Skeletal muscle satellite cell (primary cell): ENCODE measurements at regions not wholly inside any gene's neighbourhood (a gene's known extent, or its start where the extent isn't known, plus 50 kb on each side); places are given as distances from the start of the nearest gene placed in this dataset.

Experiments used
- H3K27me3 ChIP-seq: 2 replicates; pipeline ENCODE4 v1.7.0; 2013; ENCODE audit warnings: low read length; ENCODE audit not compliant: control insufficient read depth, insufficient read depth
- H3K36me3 ChIP-seq: 2 replicates; pipeline ENCODE4 v1.7.0; 2013; ENCODE audit warnings: mild to moderate bottlenecking, control low read depth, low read length; ENCODE audit not compliant: insufficient read depth
- H3K4me1 ChIP-seq: 2 replicates; pipeline ENCODE4 v1.7.0; 2013; ENCODE audit warnings: low read length; ENCODE audit not compliant: control insufficient read depth, insufficient read depth
- H3K4me2 ChIP-seq: 2 replicates; pipeline ENCODE4 v1.7.0; 2013; ENCODE audit warnings: mild to moderate bottlenecking, low read length
- H3K4me3 ChIP-seq: 2 replicates; pipeline ENCODE4 v1.7.0; 2013; ENCODE audit warnings: low read length
- H3K9ac ChIP-seq: 2 replicates; pipeline ENCODE4 v1.7.0; 2013; ENCODE audit warnings: mild to moderate bottlenecking, low read depth, low read length, moderate library complexity
- H3K9me3 ChIP-seq: replicated peaks from 2 replicates; pipeline ENCODE4 v1.7.0; 2013; ENCODE audit warnings: mild to moderate bottlenecking, control low read depth, low read length

DNA sequence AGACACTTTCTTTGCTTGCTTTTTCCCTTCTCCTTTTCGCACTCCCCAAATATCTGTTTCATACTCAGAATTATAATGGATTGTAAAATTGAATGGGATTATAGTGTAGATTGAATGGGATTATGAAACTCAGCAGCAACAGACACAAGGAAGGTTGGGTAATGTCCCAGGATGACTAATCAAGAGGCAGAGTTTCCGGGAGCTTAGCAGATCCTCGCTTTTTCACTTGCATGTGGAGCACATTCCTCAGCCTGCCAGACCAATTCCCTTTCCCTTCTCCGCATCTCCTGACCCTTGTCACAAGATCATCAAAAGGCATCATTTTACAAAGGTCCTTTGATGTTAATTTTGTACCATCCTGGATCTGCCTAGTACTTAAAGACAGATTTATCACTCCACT, 55.1 kb upstream of the SLC1A1 start:
- H3K4me3 ChIP-seq = no peak overlapping the region
- peaks cover 8% of the 10 kb centered on the region for H3K27me3 ChIP-seq
- H3K4me2 ChIP-seq = no peak overlapping the region
- no peak overlapping the region for H3K9ac ChIP-seq
- no peaks in the 10 kb centered on the region for H3K4me1 ChIP-seq
- H3K36me3 ChIP-seq = no peaks in the 10 kb centered on the region
- H3K9me3 ChIP-seq = no peaks in the 10 kb centered on the region

DNA sequence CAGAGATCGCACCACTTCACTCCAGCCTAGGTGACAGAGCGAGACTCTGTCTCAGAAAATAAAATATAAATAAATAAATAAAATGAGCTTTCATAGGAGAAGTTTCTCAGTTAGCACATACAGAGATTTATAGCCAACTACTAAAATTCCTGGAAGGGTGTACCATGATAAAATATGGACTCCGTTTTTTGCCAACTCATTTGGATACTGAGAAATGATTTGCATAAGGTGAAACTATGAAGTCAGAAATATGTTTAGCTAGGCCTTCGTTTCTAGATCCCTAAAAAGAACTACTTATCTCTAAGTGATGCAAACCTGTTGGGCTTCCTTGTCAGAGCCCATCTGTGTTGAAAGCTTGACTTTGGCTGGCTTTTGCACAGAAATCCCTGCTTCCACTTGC, 56.9 kb upstream of the SLC1A1 start:
- no peak overlapping the region for H3K4me2 ChIP-seq
- H3K4me1 ChIP-seq = no peaks in the 10 kb centered on the region
- H3K36me3 ChIP-seq = no peaks in the 10 kb centered on the region
- no peaks in the 10 kb centered on the region for H3K9me3 ChIP-seq
- no peak overlapping the region for H3K9ac ChIP-seq
- H3K4me3 ChIP-seq = no peak overlapping the region
- peaks cover 5% of the 10 kb centered on the region for H3K27me3 ChIP-seq

DNA sequence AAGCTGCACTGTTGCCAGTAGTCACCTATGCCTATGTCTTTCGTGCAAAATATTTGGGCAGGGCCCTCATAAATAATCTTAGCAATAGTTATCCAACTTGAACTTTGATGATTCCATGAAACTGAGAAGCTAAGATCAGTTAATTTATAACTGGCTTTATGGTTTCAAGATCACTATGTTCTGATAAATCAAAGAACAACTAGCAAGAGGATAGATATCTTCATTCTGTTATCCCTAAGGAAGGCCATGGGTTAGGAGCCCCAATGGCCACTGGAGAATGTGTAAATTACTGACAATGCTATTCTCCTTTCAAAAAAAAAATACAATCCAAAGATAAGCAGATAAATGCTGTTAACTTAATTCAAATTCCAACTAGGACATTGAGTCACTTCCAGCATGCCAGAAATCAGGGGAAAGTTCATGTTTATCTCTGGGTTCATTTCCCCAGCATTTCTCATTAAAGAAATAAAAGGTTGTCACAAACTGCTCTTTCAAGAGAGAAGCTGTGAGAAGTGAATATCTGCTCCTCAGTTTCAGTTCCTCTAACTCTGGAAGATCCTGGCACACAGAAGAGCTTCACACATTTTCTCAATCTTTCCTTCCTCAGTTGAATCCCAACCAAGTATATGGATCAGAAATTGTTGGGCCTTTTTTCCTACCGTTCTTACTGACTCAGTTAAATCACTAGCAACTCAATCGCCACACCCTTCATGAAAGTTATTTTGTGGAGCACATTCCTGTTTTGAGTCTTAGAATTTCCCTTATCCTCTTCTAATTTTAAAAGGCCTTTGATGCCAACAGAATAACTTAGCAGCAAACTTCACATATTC, 59.6 kb upstream of the SLC1A1 start:
- no peaks in the 10 kb centered on the region for H3K27me3 ChIP-seq
- H3K9me3 ChIP-seq = no peaks in the 10 kb centered on the region
- H3K9ac ChIP-seq = no peak overlapping the region
- no peak overlapping the region for H3K4me3 ChIP-seq
- H3K4me1 ChIP-seq = no peaks in the 10 kb centered on the region
- no peaks in the 10 kb centered on the region for H3K36me3 ChIP-seq
- no peak overlapping the region for H3K4me2 ChIP-seq

DNA sequence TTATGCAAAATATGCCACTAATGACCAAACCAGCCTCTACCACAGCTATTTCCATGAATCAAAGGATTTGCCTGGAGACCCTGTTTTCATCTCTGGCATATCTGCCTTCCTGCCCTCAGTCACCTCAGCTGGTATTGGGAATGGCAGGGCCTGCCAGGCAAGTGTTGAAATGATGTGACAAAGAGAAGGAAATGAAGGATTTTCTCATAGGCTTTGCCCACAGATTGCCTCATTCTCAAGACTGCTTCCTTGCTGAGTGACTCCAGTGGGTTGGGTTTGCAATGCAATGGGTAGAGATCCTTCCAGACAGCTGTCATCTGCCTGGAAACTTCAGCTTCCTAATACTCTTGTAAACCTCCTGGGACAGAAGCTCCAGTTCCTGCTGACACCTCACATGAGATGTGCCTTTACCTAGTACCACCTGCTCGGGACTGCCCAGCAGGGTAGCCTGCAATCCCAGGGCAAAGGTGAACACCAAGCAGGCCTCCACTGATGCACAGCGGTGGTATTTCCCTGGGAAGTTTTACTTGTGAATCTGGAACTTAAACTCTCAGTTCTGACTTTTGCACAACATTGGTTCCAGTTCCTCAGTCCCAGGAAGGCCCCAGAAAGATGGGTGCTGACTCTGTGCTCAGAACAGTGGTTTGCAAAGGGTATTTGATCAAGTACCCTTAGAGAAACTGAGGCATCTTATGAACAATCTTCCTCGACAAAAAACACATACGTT, 64.8 kb upstream of the SLC1A1 start:
- Histone ChIP-seq H3K4me1 (no peaks in the 10 kb centered on the region), H3K4me2 (no peak overlapping the region), H3K4me3 (no peak overlapping the region), H3K36me3 (no peaks in the 10 kb centered on the region), H3K9ac (no peak overlapping the region), H3K9me3 (no peaks in the 10 kb centered on the region), H3K27me3 (no peaks in the 10 kb centered on the region)

DNA sequence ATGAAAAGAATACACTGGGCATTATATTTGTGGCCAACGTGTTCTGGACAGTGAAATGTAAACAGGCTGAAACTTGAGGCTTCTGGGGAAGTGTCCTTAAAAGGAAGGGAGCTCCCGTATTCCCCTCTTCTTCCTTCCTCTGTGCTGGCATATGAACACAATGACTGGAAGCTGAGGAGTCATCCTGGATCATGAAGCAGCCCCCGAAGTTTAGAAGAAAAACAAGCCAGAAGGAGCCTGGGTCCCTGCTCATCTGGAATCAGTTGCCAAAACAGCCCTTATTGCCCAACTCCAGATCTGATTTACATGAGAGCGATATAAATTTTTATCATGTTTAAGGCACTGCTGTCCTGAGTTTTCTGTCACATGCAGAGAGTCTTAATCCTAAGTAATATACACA, 65.4 kb upstream of the SLC1A1 start:
- H3K4me1 ChIP-seq = no peaks in the 10 kb centered on the region
- no peaks in the 10 kb centered on the region for H3K9me3 ChIP-seq
- H3K4me2 ChIP-seq = no peak overlapping the region
- H3K27me3 ChIP-seq = no peaks in the 10 kb centered on the region
- no peaks in the 10 kb centered on the region for H3K36me3 ChIP-seq
- no peak overlapping the region for H3K9ac ChIP-seq
- no peak overlapping the region for H3K4me3 ChIP-seq

DNA sequence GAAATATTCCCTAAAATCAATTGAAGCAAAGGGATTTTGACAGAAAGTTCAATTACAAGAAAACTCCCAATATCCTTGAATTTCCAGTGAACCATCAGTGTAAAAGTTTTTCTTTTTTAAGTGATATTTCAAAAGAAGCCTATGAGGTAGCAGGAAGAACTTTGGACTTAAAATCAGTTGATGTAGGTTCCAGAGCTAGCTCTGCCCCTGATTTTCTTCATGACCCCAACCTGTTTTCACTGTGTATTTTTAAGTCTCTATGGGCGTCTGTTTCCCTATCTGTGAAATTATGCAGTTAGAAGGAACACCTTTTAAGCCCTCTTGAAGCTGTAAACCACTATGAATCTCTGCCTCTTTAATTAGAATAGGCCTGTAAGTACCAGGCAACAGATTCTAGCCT, 66.2 kb upstream of the SLC1A1 start:
- no peak overlapping the region for H3K9ac ChIP-seq
- no peaks in the 10 kb centered on the region for H3K9me3 ChIP-seq
- no peaks in the 10 kb centered on the region for H3K36me3 ChIP-seq
- no peaks in the 10 kb centered on the region for H3K27me3 ChIP-seq
- H3K4me2 ChIP-seq = no peak overlapping the region
- H3K4me1 ChIP-seq = no peaks in the 10 kb centered on the region
- H3K4me3 ChIP-seq = no peak overlapping the region

DNA sequence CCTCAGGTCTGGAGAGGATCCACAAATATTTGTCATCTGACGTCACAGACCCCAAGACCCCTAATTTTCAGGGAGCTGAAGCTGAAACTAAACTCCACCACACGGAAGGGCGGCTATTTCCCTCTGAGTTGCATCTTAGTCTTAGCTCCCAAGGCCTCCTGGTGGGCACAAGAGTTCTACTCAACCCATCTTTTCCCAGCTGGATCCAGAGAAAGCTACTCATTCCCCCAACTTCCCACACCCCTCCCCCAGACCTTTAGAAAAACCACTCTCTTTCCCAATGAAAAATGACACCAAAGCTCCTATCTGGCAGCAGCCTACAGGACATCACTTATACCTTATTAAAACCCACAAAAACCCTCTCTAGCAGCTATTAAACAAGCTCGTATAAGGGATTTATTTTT, 67.1 kb upstream of the SLC1A1 start:
- H3K4me2 ChIP-seq = no peak overlapping the region
- no peaks in the 10 kb centered on the region for H3K9me3 ChIP-seq
- H3K4me3 ChIP-seq = no peak overlapping the region
- no peaks in the 10 kb centered on the region for H3K27me3 ChIP-seq
- H3K36me3 ChIP-seq = no peaks in the 10 kb centered on the region
- H3K9ac ChIP-seq = no peak overlapping the region
- H3K4me1 ChIP-seq = no peaks in the 10 kb centered on the region

DNA sequence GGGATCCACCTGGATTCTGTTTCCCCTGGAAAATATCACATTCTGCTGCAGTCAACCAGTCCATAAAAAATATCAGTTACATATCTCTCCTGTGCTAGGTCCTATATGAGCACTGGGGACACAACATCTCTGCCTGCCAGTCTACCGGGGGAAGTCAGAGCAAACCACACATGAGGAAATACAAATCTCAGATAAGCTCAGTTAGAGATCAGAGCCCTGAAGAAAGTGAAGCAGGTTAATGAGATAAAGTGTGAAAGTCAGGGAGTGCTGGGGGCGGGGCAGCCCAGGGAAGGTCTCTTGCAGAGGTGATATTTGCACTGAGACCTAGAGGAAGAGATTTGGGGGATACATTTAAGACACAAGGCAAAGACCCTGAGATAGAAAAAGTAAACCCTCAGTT, 67.8 kb upstream of the SLC1A1 start:
- Histone ChIP-seq H3K36me3 (no peaks in the 10 kb centered on the region), H3K4me2 (no peak overlapping the region), H3K4me1 (no peaks in the 10 kb centered on the region), H3K27me3 (no peaks in the 10 kb centered on the region), H3K4me3 (no peak overlapping the region), H3K9ac (no peak overlapping the region), H3K9me3 (no peaks in the 10 kb centered on the region)

DNA sequence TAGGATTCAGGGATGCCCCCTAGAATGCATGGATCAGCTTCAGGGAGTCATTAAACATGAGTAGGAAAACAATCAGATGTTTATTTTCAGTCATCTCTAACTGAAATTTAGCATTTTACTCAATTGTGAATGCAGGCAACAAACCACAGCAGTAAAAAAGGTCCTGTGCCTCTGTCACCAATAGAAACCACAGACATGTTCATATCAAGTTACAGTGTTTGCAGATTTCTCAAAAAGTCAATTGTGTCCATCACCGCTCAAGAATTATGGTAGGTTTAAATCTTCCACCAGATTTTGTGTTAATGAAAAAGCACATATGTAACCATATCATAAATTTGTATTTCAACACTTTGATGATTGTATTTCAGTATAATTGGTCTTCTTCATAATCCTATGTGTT, 68.4 kb upstream of the SLC1A1 start:
- Histone ChIP-seq H3K9ac (no peak overlapping the region), H3K4me2 (no peak overlapping the region), H3K9me3 (no peaks in the 10 kb centered on the region), H3K4me3 (no peak overlapping the region), H3K27me3 (no peaks in the 10 kb centered on the region), H3K4me1 (no peaks in the 10 kb centered on the region), H3K36me3 (no peaks in the 10 kb centered on the region)

DNA sequence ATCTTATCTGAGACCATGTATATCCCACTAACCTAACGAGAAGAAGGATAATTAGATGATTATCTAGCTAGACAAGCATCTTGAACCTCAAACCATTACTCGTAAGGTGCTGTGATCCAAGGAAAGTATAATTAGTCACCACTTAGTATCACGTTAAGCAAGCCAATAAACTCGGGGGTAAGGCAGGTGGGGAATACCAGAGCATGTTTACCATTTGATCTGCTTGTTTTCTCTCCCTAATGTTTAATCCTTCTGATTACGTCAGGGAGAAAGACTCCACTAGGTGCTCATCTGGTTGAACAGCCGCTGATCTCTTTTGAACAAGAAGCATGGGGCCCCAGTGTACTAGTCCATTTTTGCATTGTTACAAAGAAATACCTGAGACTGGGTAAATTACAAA, 69.9 kb upstream of the SLC1A1 start:
- H3K4me2 ChIP-seq = no peak overlapping the region
- H3K36me3 ChIP-seq = no peaks in the 10 kb centered on the region
- H3K9ac ChIP-seq = no peak overlapping the region
- no peak overlapping the region for H3K4me3 ChIP-seq
- no peaks in the 10 kb centered on the region for H3K4me1 ChIP-seq
- H3K9me3 ChIP-seq = no peaks in the 10 kb centered on the region
- no peaks in the 10 kb centered on the region for H3K27me3 ChIP-seq

DNA sequence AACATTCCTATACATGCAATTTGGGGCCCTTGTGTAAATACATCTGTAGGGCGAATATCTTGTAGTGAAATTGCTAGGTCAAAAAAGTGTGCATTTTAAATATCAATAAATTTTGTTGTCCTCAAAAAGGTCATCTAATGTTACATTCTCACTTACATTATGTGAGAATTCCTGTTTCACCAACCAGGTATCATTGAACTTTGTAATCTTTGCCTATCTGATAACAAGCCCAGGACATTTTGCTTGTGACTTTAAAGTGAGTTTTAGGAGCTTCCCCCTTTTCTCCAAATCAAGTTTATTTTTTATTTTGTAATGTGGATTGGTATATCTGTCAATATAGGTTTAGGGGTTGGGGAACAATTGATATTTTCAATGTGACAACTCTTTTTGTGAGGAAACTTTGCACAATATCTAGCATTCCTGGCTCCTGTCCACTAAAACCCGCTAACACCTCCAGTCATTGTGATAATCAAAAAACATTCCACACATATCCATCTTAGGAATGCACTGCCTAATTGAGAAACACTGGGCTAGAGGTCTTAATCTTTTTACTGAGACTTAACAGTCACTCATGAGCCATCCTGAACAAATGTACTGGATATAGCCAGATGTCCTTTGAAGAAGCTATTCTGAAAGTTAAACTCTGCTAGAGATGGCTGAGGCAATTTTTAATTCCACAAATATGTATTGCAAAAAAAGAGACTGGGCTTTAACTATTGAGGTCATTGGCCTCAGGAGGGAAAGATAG, 72.5 kb upstream of the SLC1A1 start:
- no peak overlapping the region for H3K9ac ChIP-seq
- H3K9me3 ChIP-seq = no peaks in the 10 kb centered on the region
- H3K4me2 ChIP-seq = no peak overlapping the region
- no peaks in the 10 kb centered on the region for H3K4me1 ChIP-seq
- no peak overlapping the region for H3K4me3 ChIP-seq
- no peaks in the 10 kb centered on the region for H3K27me3 ChIP-seq
- H3K36me3 ChIP-seq = no peaks in the 10 kb centered on the region
